ENCODE measurements at regions not wholly inside any gene's neighbourhood (a gene's known extent, or its start where the extent isn't known, plus 50 kb on each side); places are given as distances from the start of the nearest gene placed in this dataset.

DNA sequence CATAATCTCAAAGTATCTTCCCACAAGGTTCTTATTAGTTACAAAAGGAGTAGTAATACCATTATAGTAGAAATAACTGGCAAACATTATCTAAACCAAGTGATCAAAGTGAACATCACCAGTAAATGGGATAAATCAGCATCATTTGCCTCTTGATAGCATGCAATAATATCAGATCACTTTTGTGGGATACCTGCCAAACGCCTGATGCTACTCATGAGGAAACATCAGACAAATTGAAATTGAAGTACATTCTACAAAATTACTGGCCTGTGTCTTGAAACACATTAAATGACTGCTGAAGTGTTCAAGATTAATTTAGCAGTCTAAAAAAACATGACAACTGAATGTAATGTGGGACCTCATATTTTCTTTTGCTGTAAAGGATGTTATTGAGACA, 208.1 kb downstream of the TINAG start:
- DNase-seq (ENCODE audit: low read depth) = no peak
- H3K4me3 ChIP-seq (ENCODE audit: low read depth, low read length) = no peak overlapping the region
- TF ChIP-seq, protein P1, sequence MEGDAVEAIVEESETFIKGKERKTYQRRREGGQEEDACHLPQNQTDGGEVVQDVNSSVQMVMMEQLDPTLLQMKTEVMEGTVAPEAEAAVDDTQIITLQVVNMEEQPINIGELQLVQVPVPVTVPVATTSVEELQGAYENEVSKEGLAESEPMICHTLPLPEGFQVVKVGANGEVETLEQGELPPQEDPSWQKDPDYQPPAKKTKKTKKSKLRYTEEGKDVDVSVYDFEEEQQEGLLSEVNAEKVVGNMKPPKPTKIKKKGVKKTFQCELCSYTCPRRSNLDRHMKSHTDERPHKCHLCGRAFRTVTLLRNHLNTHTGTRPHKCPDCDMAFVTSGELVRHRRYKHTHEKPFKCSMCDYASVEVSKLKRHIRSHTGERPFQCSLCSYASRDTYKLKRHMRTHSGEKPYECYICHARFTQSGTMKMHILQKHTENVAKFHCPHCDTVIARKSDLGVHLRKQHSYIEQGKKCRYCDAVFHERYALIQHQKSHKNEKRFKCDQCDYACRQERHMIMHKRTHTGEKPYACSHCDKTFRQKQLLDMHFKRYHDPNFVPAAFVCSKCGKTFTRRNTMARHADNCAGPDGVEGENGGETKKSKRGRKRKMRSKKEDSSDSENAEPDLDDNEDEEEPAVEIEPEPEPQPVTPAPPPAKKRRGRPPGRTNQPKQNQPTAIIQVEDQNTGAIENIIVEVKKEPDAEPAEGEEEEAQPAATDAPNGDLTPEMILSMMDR (IDR thresholded peaks at IDR 0.05; ENCODE audit: low read depth, low read length) = no peak
- TF ChIP-seq POLR2A (IDR thresholded peaks at IDR 0.05; ENCODE audit: extremely low read depth, insufficient read length) = no peak
- TF ChIP-seq MAX (IDR thresholded peaks at IDR 0.05; ENCODE audit: low read depth, low read length) = no peak
- no peak for TF ChIP-seq MYC (IDR thresholded peaks at IDR 0.05; ENCODE audit: low read depth, low read length)

GRCh38 chr6:54519161-54519560, 210.9 kb downstream of the TINAG start:
- DNase-seq (ENCODE audit: low read depth) = no peak
- H3K4me3 ChIP-seq (ENCODE audit: low read depth, low read length) = no peak overlapping the region
- TF ChIP-seq, protein P1 (IDR thresholded peaks at IDR 0.05; ENCODE audit: low read depth, low read length) = no peak
- TF ChIP-seq POLR2A (IDR thresholded peaks at IDR 0.05; ENCODE audit: extremely low read depth, insufficient read length) (no peak), MAX (IDR thresholded peaks at IDR 0.05; ENCODE audit: low read depth, low read length) (no peak), MYC (IDR thresholded peaks at IDR 0.05; ENCODE audit: low read depth, low read length) (no peak)

- no peak for DNase-seq (ENCODE audit: low read depth)
- no peak for TF ChIP-seq MYC (IDR thresholded peaks at IDR 0.05; ENCODE audit: low read depth, low read length)
- TF ChIP-seq MAX (IDR thresholded peaks at IDR 0.05; ENCODE audit: low read depth, low read length) = no peak
- TF ChIP-seq, protein P1 (IDR thresholded peaks at IDR 0.05; ENCODE audit: low read depth, low read length) = no peak
- no peak for TF ChIP-seq POLR2A (IDR thresholded peaks at IDR 0.05; ENCODE audit: extremely low read depth, insufficient read length)
Measured at GRCh38 chr6:54525731-54526130, 217.5 kb downstream of the TINAG start.

GRCh38 chr6:54533567-54533966, 225.3 kb downstream of the TINAG start:
- TF ChIP-seq MAX (IDR thresholded peaks at IDR 0.05; ENCODE audit: low read depth, low read length) (no peak), POLR2A (IDR thresholded peaks at IDR 0.05; ENCODE audit: extremely low read depth, insufficient read length) (no peak), MYC (IDR thresholded peaks at IDR 0.05; ENCODE audit: low read depth, low read length) (no peak)
- TF ChIP-seq, protein P1 (IDR thresholded peaks at IDR 0.05; ENCODE audit: low read depth, low read length) = no peak
- DNase-seq (ENCODE audit: low read depth) = no peak

More at GRCh38 chr6:54525731-54526130, 217.5 kb downstream of the TINAG start:
- H3K4me3 ChIP-seq (ENCODE audit: low read depth, low read length) = no peak overlapping the region

GRCh38 chr6:54535568-54535967, 227.3 kb downstream of the TINAG start:
- DNase-seq (ENCODE audit: low read depth) = no peak
- TF ChIP-seq POLR2A (IDR thresholded peaks at IDR 0.05; ENCODE audit: extremely low read depth, insufficient read length) (no peak), MYC (IDR thresholded peaks at IDR 0.05; ENCODE audit: low read depth, low read length) (no peak), MAX (IDR thresholded peaks at IDR 0.05; ENCODE audit: low read depth, low read length) (no peak)
- TF ChIP-seq, protein P1 (IDR thresholded peaks at IDR 0.05; ENCODE audit: low read depth, low read length) = no peak
- no peak overlapping the region for H3K4me3 ChIP-seq (ENCODE audit: low read depth, low read length)

More at GRCh38 chr6:54533567-54533966, 225.3 kb downstream of the TINAG start:
- H3K4me3 ChIP-seq (ENCODE audit: low read depth, low read length) = no peak overlapping the region

Data from NB4 (cell line).